NOMO-1 treated with DMSO at 0.1 percent for 48 hours (cell line): ENCODE measurements at regions not wholly inside any gene's neighbourhood (a gene's known extent, or its start where the extent isn't known, plus 50 kb on each side); places are given as distances from the start of the nearest gene placed in this dataset.

Experiments
- DNase-seq: peaks from one replicate; lab custom pipeline; 2025; ENCODE audit not compliant: unreplicated experiment; lab: John Stamatoyannopoulos, UW

- no peak for DNase-seq
Measured at GRCh38 chr4:18242919-18243693, 221.6 kb upstream of the LCORL start.

- no peak for DNase-seq
Measured at GRCh38 chr4:18241727-18242126, 220.2 kb upstream of the LCORL start.

GRCh38 chr4:18234108-18234507, 212.6 kb upstream of the LCORL start:
- DNase-seq, result no peak

- no peak for DNase-seq
Measured at GRCh38 chr4:18231726-18232125, 210.2 kb upstream of the LCORL start.

GRCh38 chr4:18227880-18228279, 206.3 kb upstream of the LCORL start:
- DNase-seq, result no peak

GRCh38 chr4:18214411-18215055, 193.0 kb upstream of the LCORL start:
- DNase-seq, result no peak

- DNase-seq, result no peak
Measured at GRCh38 chr4:18213576-18214198, 192.1 kb upstream of the LCORL start.

GRCh38 chr4:18209448-18209847, 187.9 kb upstream of the LCORL start:
- no peak for DNase-seq

GRCh38 chr4:18203966-18204365, 182.4 kb upstream of the LCORL start:
- DNase-seq, result no peak

GRCh38 chr4:18202486-18202885, 180.9 kb upstream of the LCORL start:
- no peak for DNase-seq

GRCh38 chr4:18201885-18202284, 180.3 kb upstream of the LCORL start:
- no peak for DNase-seq

- no peak for DNase-seq
Measured at GRCh38 chr4:18198653-18199052, 177.1 kb upstream of the LCORL start.

- DNase-seq, result no peak
Measured at GRCh38 chr4:18197467-18197866, 175.9 kb upstream of the LCORL start.

- DNase-seq, result no peak
Measured at GRCh38 chr4:18194278-18194677, 172.7 kb upstream of the LCORL start.

GRCh38 chr4:18192901-18193300, 171.3 kb upstream of the LCORL start:
- no peak for DNase-seq

- DNase-seq, result no peak
Measured at GRCh38 chr4:18185491-18185890, 163.9 kb upstream of the LCORL start.

GRCh38 chr4:18180892-18181291, 159.3 kb upstream of the LCORL start:
- no peak for DNase-seq

GRCh38 chr4:18180122-18180521, 158.6 kb upstream of the LCORL start:
- no peak for DNase-seq

GRCh38 chr4:18171896-18172295, 150.3 kb upstream of the LCORL start:
- no peak for DNase-seq

- no peak for DNase-seq
Measured at GRCh38 chr4:18167831-18168230, 146.3 kb upstream of the LCORL start.

- no peak for DNase-seq
Measured at GRCh38 chr4:18166925-18167324, 145.4 kb upstream of the LCORL start.

- DNase-seq, result no peak
Measured at GRCh38 chr4:18162453-18162852, 140.9 kb upstream of the LCORL start.
